Trophoblast cell (in vitro differentiated cells and primary cell): ENCODE measurements at regions not wholly inside any gene's neighbourhood (a gene's known extent, or its start where the extent isn't known, plus 50 kb on each side); places are given as distances from the start of the nearest gene placed in this dataset.

Experiments
- DNase-seq, 2 donors: peaks; one replicate each; pipeline ENCODE4 v3.0.0-alpha.2; 2016
- H2AFZ ChIP-seq: 2 replicates; pipeline ENCODE4 v1.6.1; 2013; ENCODE audit warnings: low read length, moderate library complexity, mild to moderate bottlenecking; ENCODE audit not compliant: insufficient read depth, poor library complexity
- H2AK5ac ChIP-seq: 2 replicates; pipeline ENCODE4 v1.6.1; 2013; ENCODE audit warnings: mild to moderate bottlenecking, low read length
- H2BK120ac ChIP-seq: 2 replicates; pipeline ENCODE4 v1.6.1; 2013; ENCODE audit warnings: low read length, mild to moderate bottlenecking, moderate library complexity; ENCODE audit not compliant: insufficient read depth, poor library complexity
- H2BK12ac ChIP-seq: 2 replicates; pipeline ENCODE4 v1.6.1; 2013; ENCODE audit warnings: mild to moderate bottlenecking, low read length, moderate library complexity
- H2BK5ac ChIP-seq: 2 replicates; pipeline ENCODE4 v1.6.1; 2013; ENCODE audit warnings: low read length, low read depth, moderate library complexity, mild to moderate bottlenecking; ENCODE audit not compliant: poor library complexity
- H3K14ac ChIP-seq: 2 replicates; pipeline ENCODE4 v1.6.1; 2013; ENCODE audit warnings: mild to moderate bottlenecking, low read length
- H3K18ac ChIP-seq: 2 replicates; pipeline ENCODE4 v1.6.1; 2013; ENCODE audit warnings: mild to moderate bottlenecking, low read length
- H3K23ac ChIP-seq: 2 replicates; pipeline ENCODE4 v1.6.1; 2013; ENCODE audit warnings: low read length
- H3K27ac ChIP-seq: 2 replicates; pipeline ENCODE4 v1.5.1; 2013; ENCODE audit warnings: low read depth, mild to moderate bottlenecking, inconsistent platforms, low read length, moderate library complexity
- H3K27me3 ChIP-seq: 2 replicates; pipeline ENCODE4 v1.6.1; 2013; ENCODE audit warnings: inconsistent platforms, mild to moderate bottlenecking, low read length, moderate library complexity; ENCODE audit not compliant: insufficient read depth
- H3K36me3 ChIP-seq, 2 experiments: 1 replicate in 1 of 2; 2 replicates in 1 of 2; pipeline ENCODE4 v1.6.1; 2013; ENCODE audit warnings: low read length in 2 of 2, mild to moderate bottlenecking in 2 of 2, moderate library complexity in 1 of 2; ENCODE audit not compliant: insufficient read depth in 2 of 2, control insufficient read depth in 1 of 2
- H3K4ac ChIP-seq: 2 replicates; pipeline ENCODE4 v1.6.1; 2013; ENCODE audit warnings: low read depth, mild to moderate bottlenecking, low read length, moderate library complexity
- H3K4me1 ChIP-seq, 2 experiments: 1 replicate in 1 of 2; 2 replicates in 1 of 2; pipeline ENCODE4 v1.6.1; 2013; ENCODE audit warnings: low read length in 2 of 2, mild to moderate bottlenecking in 2 of 2, moderate library complexity in 1 of 2; ENCODE audit not compliant: insufficient read depth in 2 of 2, control insufficient read depth in 1 of 2
- H3K4me2 ChIP-seq: 2 replicates; pipeline ENCODE4 v1.6.1; 2013; ENCODE audit warnings: inconsistent platforms, mild to moderate bottlenecking, low read length, moderate library complexity
- H3K4me3 ChIP-seq: 2 replicates; pipeline ENCODE4 v1.5.1; 2013; ENCODE audit warnings: mild to moderate bottlenecking, low read depth, low read length, inconsistent platforms
- H3K79me1 ChIP-seq: one replicate; pipeline ENCODE4 v1.6.1; 2013; ENCODE audit warnings: low read length
- H3K79me2 ChIP-seq: 2 replicates; pipeline ENCODE4 v1.6.1; 2013; ENCODE audit warnings: low read length, mild to moderate bottlenecking; ENCODE audit not compliant: control insufficient read depth, insufficient read depth, poor library complexity
- H3K9ac ChIP-seq: 2 replicates; pipeline ENCODE4 v1.6.1; 2013; ENCODE audit warnings: mild to moderate bottlenecking, low read length
- H3K9me3 ChIP-seq: 2 replicates; pipeline ENCODE4 v1.6.1; 2013; ENCODE audit warnings: low read depth, mild to moderate bottlenecking, control low read depth, inconsistent platforms, low read length; ENCODE audit not compliant: insufficient read depth
- H4K12ac ChIP-seq: 2 replicates; pipeline ENCODE4 v1.6.1; 2013; ENCODE audit warnings: low read depth, mild to moderate bottlenecking, low read length, moderate library complexity
- H4K8ac ChIP-seq: 2 replicates; pipeline ENCODE4 v1.6.1; 2013; ENCODE audit warnings: low read depth, mild to moderate bottlenecking, low read length, moderate library complexity
- H4K91ac ChIP-seq: one replicate; pipeline ENCODE4 v1.6.1; 2013; ENCODE audit warnings: low read depth, mild to moderate bottlenecking, low read length, moderate library complexity
- WGBS: extraction: QIAGEN DNeasy Blood & Tissue Kit; methylation state at CpG from one replicate; pipeline ENCODE4 v1.1.7; 2013; ENCODE audit warnings: missing lambda C conversion rate; ENCODE audit not compliant: insufficient read length, insufficient coverage; ENCODE audit errors: extremely low coverage; 5-methylcytosine and 5-hydroxymethylcytosine counted together

GRCh38 chr3:59257506-59257905, 207.7 kb upstream of the CFAP20DC start:
- no peaks in the 10 kb centered on the region for H3K79me1 ChIP-seq
- WGBS, result no CpG with 5 or more reads among the region's 3 CpGs

GRCh38 chr3:59256230-59256629, 206.4 kb upstream of the CFAP20DC start:
- Histone ChIP-seq H3K9me3 (peaks cover 2% of the 10 kb centered on the region), H3K79me1 (no peaks in the 10 kb centered on the region), H3K23ac (no peak overlapping the region), H3K27me3 (no peaks in the 10 kb centered on the region), H2BK12ac (no peak overlapping the region), H4K8ac (no peak overlapping the region), H3K4ac (no peak overlapping the region), H3K9ac (no peak overlapping the region), H2AK5ac (no peak overlapping the region), H3K36me3 (no peaks in the 10 kb centered on the region), H4K91ac (no peak overlapping the region), H2AFZ (no peak overlapping the region), H3K79me2 (no peaks in the 10 kb centered on the region), H3K27ac (no peak overlapping the region), H3K4me1 (no peaks in the 10 kb centered on the region), H3K4me2 (no peak overlapping the region), H3K4me3 (no peak overlapping the region), H3K18ac (no peak overlapping the region), H3K14ac (no peak overlapping the region), H2BK120ac (no peak overlapping the region), H2BK5ac (no peak overlapping the region), H4K12ac (no peak overlapping the region)
- no CpG with 5 or more reads among the region's 1 CpG for WGBS
- DNase-seq, result no peak

More at GRCh38 chr3:59257506-59257905, 207.7 kb upstream of the CFAP20DC start:
- no peak overlapping the region for H3K4ac ChIP-seq
- no peak overlapping the region for H3K23ac ChIP-seq
- no peak overlapping the region for H2BK120ac ChIP-seq
- H3K14ac ChIP-seq, result no peak overlapping the region
- H2AFZ ChIP-seq, result no peak overlapping the region
- H4K91ac ChIP-seq, result no peak overlapping the region
- no peak overlapping the region for H3K4me2 ChIP-seq
- no peaks in the 10 kb centered on the region for H3K79me2 ChIP-seq
- no peak overlapping the region for H2BK5ac ChIP-seq
- H3K27me3 ChIP-seq, result no peaks in the 10 kb centered on the region
- H3K4me1 ChIP-seq, result no peaks in the 10 kb centered on the region
- no peak overlapping the region for H3K18ac ChIP-seq
- H4K12ac ChIP-seq, result no peak overlapping the region
- no peak overlapping the region for H2AK5ac ChIP-seq
- H2BK12ac ChIP-seq, result no peak overlapping the region
- no peaks in the 10 kb centered on the region for H3K36me3 ChIP-seq
- H4K8ac ChIP-seq, result no peak overlapping the region
- H3K9me3 ChIP-seq, result peaks cover 2% of the 10 kb centered on the region
- H3K27ac ChIP-seq, result no peak overlapping the region
- H3K9ac ChIP-seq, result no peak overlapping the region
- no peak for DNase-seq
- H3K4me3 ChIP-seq, result no peak overlapping the region

DNA sequence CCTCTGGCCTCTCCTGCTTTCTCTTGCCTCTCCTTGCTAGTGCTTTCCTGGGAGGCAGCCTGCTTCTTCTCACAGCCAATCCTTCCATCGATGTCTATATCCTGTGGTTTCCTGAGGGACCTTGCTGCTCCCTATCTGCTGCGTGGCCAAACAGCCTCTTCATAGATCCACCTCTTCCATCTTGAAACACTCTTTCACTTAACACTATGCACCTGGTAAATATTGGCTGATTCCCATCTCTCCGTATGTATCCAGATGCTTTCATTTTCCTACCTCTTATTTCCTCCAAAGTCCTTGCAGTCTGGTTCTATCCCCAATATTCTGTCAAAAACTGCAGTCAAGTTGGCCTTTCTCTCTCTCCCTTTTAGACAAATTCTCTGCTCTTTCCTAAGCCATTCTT, 205.2 kb upstream of the CFAP20DC start:
- H4K8ac ChIP-seq, result no peak overlapping the region
- no peak overlapping the region for H3K14ac ChIP-seq
- no peak overlapping the region for H3K18ac ChIP-seq
- no peak overlapping the region for H2BK5ac ChIP-seq
- peaks cover 2% of the 10 kb centered on the region for H3K9me3 ChIP-seq
- H2BK120ac ChIP-seq, result no peak overlapping the region
- no peak overlapping the region for H3K4me3 ChIP-seq
- H3K4me1 ChIP-seq, result no peaks in the 10 kb centered on the region
- H3K9ac ChIP-seq, result no peak overlapping the region
- no peak overlapping the region for H3K27ac ChIP-seq
- no peak overlapping the region for H3K4ac ChIP-seq
- no peak overlapping the region for H4K12ac ChIP-seq
- no peak overlapping the region for H2BK12ac ChIP-seq
- no peak overlapping the region for H3K23ac ChIP-seq
- no CpG with 5 or more reads among the region's 3 CpGs for WGBS
- no peak for DNase-seq
- no peak overlapping the region for H2AFZ ChIP-seq
- no peaks in the 10 kb centered on the region for H3K79me1 ChIP-seq
- H3K79me2 ChIP-seq, result no peaks in the 10 kb centered on the region
- no peak overlapping the region for H3K4me2 ChIP-seq
- H2AK5ac ChIP-seq, result no peak overlapping the region
- H4K91ac ChIP-seq, result no peak overlapping the region
- no peaks in the 10 kb centered on the region for H3K36me3 ChIP-seq
- no peaks in the 10 kb centered on the region for H3K27me3 ChIP-seq

GRCh38 chr3:59254433-59254832, 204.6 kb upstream of the CFAP20DC start:
- H3K4me1 ChIP-seq, result no peaks in the 10 kb centered on the region
- H3K23ac ChIP-seq, result no peak overlapping the region
- H3K27me3 ChIP-seq, result no peaks in the 10 kb centered on the region

More at GRCh38 chr3:59254433-59254832, 204.6 kb upstream of the CFAP20DC start:
- whole genome bisulfite sequencing, result no CpG with 5 or more reads among the region's 7 CpGs
- H4K91ac ChIP-seq, result no peak overlapping the region
- H3K27ac ChIP-seq, result no peak overlapping the region
- H3K9me3 ChIP-seq, result peaks cover 2% of the 10 kb centered on the region
- no peaks in the 10 kb centered on the region for H3K79me2 ChIP-seq
- H3K4me3 ChIP-seq, result no peak overlapping the region
- H2AFZ ChIP-seq, result no peak overlapping the region
- no peaks in the 10 kb centered on the region for H3K36me3 ChIP-seq
- H3K4me2 ChIP-seq, result no peak overlapping the region
- no peak overlapping the region for H3K14ac ChIP-seq
- H3K79me1 ChIP-seq, result no peaks in the 10 kb centered on the region
- no peak overlapping the region for H3K9ac ChIP-seq
- no peak overlapping the region for H2BK120ac ChIP-seq
- H3K18ac ChIP-seq, result no peak overlapping the region
- no peak overlapping the region for H4K12ac ChIP-seq
- H2AK5ac ChIP-seq, result no peak overlapping the region
- DNase-seq, result no peak
- no peak overlapping the region for H3K4ac ChIP-seq
- no peak overlapping the region for H2BK5ac ChIP-seq
- H2BK12ac ChIP-seq, result no peak overlapping the region
- H4K8ac ChIP-seq, result no peak overlapping the region
